ENCODE measurements at regions not wholly inside any gene's neighbourhood (a gene's known extent, or its start where the extent isn't known, plus 50 kb on each side); places are given as distances from the start of the nearest gene placed in this dataset.

DNA sequence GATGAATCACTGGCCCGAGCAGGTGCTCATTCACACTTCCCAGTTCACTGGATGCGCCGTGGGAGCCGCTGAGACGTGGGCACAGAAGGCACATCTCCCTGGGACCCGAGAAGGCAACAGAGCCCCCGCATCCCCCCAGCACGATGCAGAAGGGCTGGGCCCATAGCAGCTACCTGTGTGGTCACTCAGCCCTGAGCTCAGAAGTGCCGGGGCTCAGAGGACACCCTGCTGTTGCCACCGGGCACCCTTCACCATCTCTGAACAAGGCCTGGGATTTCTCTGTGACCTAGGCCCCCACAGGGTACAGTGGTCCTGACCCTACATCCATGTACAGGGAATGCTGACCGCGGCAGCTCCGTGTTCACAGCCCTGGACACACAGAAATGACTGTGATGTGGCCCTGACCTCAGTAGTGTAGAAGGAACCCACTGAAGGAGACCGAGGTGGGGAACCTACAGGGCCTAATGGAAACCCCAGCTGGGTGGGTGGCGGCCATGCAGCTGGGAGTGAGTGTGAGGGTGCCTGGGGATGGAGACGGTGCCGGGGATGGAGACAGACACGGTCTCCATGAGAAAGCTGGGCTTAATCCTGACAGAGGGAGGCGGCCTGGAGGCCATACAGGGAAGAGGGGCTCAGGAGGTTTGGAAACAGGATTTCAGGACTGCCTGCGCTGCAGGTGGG is 111.9 kb upstream of the OTOS start:
- TF ChIP-seq EZH2 (IDR thresholded peaks at IDR 0.05; ENCODE audit: borderline replicate concordance): no peak
- TF ChIP-seq, protein P1, sequence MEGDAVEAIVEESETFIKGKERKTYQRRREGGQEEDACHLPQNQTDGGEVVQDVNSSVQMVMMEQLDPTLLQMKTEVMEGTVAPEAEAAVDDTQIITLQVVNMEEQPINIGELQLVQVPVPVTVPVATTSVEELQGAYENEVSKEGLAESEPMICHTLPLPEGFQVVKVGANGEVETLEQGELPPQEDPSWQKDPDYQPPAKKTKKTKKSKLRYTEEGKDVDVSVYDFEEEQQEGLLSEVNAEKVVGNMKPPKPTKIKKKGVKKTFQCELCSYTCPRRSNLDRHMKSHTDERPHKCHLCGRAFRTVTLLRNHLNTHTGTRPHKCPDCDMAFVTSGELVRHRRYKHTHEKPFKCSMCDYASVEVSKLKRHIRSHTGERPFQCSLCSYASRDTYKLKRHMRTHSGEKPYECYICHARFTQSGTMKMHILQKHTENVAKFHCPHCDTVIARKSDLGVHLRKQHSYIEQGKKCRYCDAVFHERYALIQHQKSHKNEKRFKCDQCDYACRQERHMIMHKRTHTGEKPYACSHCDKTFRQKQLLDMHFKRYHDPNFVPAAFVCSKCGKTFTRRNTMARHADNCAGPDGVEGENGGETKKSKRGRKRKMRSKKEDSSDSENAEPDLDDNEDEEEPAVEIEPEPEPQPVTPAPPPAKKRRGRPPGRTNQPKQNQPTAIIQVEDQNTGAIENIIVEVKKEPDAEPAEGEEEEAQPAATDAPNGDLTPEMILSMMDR (IDR thresholded peaks at IDR 0.05; ENCODE audit: poor library complexity): no peak
